AG04449 (cell line): ENCODE measurements at regions not wholly inside any gene's neighbourhood (a gene's known extent, or its start where the extent isn't known, plus 50 kb on each side); places are given as distances from the start of the nearest gene placed in this dataset.
"Not testable (repeated sequence)": the region's sequence is repeated elsewhere in the genome, so short reads cannot be mapped to it uniquely, and the experiment has no call there.

ENCODE experiments used
- CTCF ChIA-PET: fragments of 350-600 bp; formaldehyde crosslinking; extraction: SDS; loops from one replicate; lab custom pipeline; 2021; ENCODE audit warnings: antibody characterized with exemption; lab: Yijun Ruan, JAX
- POLR2A ChIA-PET: fragments of 400-600, 350-600 bp; formaldehyde crosslinking; extraction: SDS; loops from one replicate; lab custom pipeline; 2020; ENCODE audit warnings: antibody characterized with exemption, inconsistent platforms; lab: Yijun Ruan, JAX
- DNase-seq: peaks from one replicate; pipeline ENCODE4 v3.0.0-alpha.2; 2010; ENCODE audit warnings: low read depth, low spot score
- H3K4me3 ChIP-seq: 2 replicates; pipeline ENCODE4 v1.5.1; 2011; ENCODE audit warnings: low read depth, mild to moderate bottlenecking, control low read depth, low read length
- TF ChIP-seq, protein P1 (sequence below): IDR thresholded peaks from one replicate; pipeline ENCODE4 v1.5.1; 2011; ENCODE audit warnings: mild to moderate bottlenecking, moderate library complexity, low read length, control low read depth, inconsistent platforms; ENCODE audit not compliant: insufficient read depth; ENCODE audit errors: missing control alignments

DNA sequence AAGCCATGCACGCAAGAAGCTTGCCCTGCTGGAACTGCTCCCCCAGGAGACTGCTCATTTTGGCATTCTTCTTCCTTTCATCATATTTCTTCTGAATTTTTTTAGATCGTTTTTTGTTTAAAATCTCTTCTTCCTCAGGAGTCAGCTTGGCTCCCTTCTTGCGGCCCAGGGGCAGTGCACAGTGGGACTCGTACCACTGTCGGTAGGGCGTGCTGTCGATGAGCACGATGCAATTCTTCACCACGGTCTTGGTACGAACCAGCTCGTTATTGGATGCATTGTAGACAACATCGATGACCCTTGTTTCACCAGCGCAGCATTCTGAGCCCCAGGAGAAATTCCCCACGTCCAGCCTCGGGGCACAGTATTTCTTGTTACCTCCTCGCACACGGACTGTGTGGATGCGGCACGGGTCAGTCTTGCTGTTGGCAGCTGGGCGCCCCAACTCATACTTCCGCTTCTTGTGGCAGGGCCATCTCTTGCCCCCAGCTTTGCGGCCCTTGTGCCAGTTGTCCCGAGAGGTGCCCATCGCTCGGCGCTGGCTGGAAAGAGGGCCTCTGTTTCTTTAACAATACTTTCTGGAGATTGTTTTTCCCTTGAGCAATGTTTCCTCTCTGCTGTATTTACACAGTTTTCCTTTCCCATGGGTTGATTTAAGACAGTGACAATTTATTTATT, 452.4 kb downstream of the TMEM121 start:
- ChIA-PET CTCF (no interaction called here), POLR2A (no interaction called here)
- DNase-seq: no peak
- no peak overlapping the region for H3K4me3 ChIP-seq
- TF ChIP-seq, protein P1, sequence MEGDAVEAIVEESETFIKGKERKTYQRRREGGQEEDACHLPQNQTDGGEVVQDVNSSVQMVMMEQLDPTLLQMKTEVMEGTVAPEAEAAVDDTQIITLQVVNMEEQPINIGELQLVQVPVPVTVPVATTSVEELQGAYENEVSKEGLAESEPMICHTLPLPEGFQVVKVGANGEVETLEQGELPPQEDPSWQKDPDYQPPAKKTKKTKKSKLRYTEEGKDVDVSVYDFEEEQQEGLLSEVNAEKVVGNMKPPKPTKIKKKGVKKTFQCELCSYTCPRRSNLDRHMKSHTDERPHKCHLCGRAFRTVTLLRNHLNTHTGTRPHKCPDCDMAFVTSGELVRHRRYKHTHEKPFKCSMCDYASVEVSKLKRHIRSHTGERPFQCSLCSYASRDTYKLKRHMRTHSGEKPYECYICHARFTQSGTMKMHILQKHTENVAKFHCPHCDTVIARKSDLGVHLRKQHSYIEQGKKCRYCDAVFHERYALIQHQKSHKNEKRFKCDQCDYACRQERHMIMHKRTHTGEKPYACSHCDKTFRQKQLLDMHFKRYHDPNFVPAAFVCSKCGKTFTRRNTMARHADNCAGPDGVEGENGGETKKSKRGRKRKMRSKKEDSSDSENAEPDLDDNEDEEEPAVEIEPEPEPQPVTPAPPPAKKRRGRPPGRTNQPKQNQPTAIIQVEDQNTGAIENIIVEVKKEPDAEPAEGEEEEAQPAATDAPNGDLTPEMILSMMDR: no peak

DNA sequence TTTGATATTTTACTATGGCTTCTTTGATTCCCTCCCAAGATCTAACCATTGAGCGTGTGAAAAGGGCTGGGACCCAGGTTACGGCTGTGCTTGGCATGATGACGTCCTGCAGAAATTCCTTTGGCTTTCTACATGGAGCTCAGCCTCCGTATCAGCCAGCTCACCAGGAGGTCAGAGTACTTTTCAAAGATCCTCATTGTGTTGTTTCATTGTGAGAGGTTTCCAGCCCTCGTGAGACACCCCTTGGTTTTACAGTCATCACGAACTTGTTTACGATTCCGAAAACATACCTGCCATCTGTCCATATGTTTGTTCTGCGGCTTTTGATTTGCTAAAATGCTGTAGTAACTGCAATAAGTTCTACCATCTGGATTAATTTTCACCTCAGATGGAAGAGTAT, 453.1 kb downstream of the TMEM121 start:
- no peak overlapping the region for H3K4me3 ChIP-seq
- POLR2A ChIA-PET: no interaction called here
- no peak for DNase-seq
- TF ChIP-seq, protein P1: no peak
- CTCF ChIA-PET: no interaction called here

DNA sequence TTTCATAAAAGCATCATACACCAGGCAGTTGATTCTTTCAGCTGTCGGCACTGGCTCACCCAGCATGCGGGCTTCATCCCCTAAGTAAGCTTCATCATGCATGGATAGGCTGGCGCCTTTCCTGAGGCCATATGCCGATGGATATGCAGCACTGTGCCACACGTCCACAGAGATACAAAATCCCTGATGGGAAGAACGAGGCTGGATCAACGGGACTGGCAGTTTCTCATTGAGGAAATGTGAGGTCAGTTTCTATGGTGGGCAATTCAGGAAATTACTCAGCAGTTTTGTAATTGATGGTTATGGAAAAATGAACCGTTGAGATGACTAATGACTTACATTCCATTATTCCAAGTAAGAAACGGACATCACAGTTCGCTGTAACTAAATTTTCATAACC, 453.8 kb downstream of the TMEM121 start:
- DNase-seq: no peak
- TF ChIP-seq, protein P1: no peak
- ChIA-PET POLR2A (no interaction called here), CTCF (no interaction called here)
- H3K4me3 ChIP-seq: no peak overlapping the region

DNA sequence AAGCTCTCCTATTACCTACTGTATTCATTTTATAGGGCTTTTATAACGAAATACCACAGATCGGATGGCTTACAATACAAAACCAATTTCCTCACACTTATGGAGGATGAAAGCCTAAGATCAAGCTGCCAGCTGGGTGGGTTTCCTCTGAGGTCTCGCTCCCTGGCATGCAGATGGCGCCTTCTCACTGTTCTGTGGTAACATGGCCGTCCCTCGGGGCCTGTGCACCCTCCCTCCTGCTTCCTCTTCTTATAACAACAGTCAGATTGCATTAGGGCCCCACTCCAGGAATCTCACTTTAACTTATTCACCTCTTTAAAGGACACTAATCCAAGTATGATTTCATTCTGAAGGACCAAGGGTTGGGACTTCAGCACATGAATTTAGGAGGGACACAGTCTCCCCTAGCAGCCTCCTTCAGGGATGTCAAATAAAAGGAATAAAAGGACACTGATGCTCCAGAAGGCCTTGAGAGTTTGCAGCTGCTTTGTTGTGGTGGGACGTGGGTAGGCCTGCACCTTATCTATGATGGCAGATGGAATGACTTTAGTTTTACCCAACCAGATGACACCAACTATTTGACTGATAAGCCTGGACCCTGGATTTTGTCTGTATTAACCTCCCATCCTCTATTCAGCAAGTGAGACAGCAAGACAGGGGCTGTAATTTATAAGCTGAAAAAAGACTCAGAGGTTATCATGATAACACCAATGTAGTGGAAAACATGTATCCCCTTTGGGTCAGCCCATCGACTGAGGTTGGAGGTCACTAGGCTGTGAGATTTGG, 455.3 kb downstream of the TMEM121 start:
- POLR2A ChIA-PET, DNase-seq, H3K4me3 ChIP-seq, CTCF ChIA-PET: not testable (repeated sequence)

DNA sequence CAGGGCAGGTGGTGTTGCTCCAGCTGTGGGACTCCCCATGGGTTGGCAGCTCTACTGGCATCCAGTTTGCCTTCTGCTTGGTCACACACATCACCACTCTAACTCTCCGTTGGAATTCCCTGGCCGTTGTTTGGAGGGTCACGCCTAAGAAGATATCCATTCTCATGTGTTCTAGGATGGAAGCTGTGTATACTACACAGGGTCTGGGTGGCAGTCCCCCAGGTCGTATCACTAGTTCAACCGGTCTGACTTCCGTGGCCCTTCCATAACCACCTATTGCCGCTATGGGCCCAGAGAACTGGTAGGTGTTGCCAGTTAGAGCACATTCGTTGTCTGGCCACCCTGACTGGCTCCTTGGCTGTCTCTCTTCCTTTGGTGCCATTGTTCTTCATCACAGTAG, 456.3 kb downstream of the TMEM121 start:
- DNase-seq: no peak
- POLR2A ChIA-PET: no interaction called here
- CTCF ChIA-PET: no interaction called here
- H3K4me3 ChIP-seq: no peak overlapping the region
- TF ChIP-seq, protein P1: no peak

DNA sequence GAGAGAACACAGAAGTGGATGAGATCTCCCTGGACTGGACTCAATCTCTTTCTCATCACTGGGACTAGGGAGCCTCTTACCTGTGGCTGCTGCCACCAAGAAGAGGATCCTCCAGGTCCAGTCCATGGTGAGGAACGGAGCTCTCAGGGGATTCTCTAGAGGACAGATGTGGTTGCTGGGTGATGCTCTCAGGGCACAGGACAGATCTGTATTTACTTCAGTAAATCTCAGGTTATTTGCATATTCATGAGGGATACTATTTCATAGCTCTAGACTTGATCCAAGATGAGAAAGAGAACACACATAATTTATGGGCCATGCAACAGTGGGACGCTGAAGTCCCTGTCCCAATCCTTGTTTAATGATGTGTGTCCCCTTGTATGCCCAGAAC, 460.5 kb downstream of the TMEM121 start:
- no peak overlapping the region for H3K4me3 ChIP-seq
- TF ChIP-seq, protein P1: no peak
- DNase-seq: no peak
- ChIA-PET POLR2A (no interaction called here), CTCF (no interaction called here)

DNA sequence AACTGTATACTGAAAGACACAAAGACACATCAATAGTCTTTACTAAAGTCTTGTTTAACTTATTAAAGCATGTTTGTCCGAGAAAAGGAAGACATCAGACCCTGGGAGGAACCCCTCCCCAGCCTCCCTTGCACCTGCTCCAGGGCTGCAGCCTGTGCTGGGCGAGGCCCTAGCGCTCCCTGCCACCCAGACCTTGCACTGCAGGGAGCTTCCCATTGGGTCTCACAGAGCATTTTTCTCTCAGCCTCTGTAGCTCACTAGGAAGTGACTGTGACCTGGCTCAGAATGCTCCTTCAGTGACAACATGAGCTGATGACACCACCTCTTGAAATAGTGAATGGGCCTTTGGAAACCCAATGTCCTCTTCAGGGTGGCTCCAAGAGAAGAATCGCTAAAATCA, 461.2 kb downstream of the TMEM121 start:
- CTCF ChIA-PET: no interaction called here
- no peak for DNase-seq
- H3K4me3 ChIP-seq: no peak overlapping the region
- TF ChIP-seq, protein P1: no peak
- POLR2A ChIA-PET: no interaction called here
